Skeletal muscle satellite cell (primary cell): ENCODE measurements at regions not wholly inside any gene's neighbourhood (a gene's known extent, or its start where the extent isn't known, plus 50 kb on each side); places are given as distances from the start of the nearest gene placed in this dataset.
"Not testable (repeated sequence)": the region's sequence is repeated elsewhere in the genome, so short reads cannot be mapped to it uniquely, and the experiment has no call there.

ENCODE experiments used
- H3K27me3 ChIP-seq: 2 replicates; pipeline ENCODE4 v1.7.0; 2013; ENCODE audit warnings: low read length; ENCODE audit not compliant: control insufficient read depth, insufficient read depth
- H3K36me3 ChIP-seq: 2 replicates; pipeline ENCODE4 v1.7.0; 2013; ENCODE audit warnings: mild to moderate bottlenecking, control low read depth, low read length; ENCODE audit not compliant: insufficient read depth
- H3K4me1 ChIP-seq: 2 replicates; pipeline ENCODE4 v1.7.0; 2013; ENCODE audit warnings: low read length; ENCODE audit not compliant: control insufficient read depth, insufficient read depth
- H3K4me2 ChIP-seq: 2 replicates; pipeline ENCODE4 v1.7.0; 2013; ENCODE audit warnings: mild to moderate bottlenecking, low read length
- H3K4me3 ChIP-seq: 2 replicates; pipeline ENCODE4 v1.7.0; 2013; ENCODE audit warnings: low read length
- H3K9ac ChIP-seq: 2 replicates; pipeline ENCODE4 v1.7.0; 2013; ENCODE audit warnings: mild to moderate bottlenecking, low read depth, low read length, moderate library complexity
- H3K9me3 ChIP-seq: replicated peaks from 2 replicates; pipeline ENCODE4 v1.7.0; 2013; ENCODE audit warnings: mild to moderate bottlenecking, control low read depth, low read length

GRCh38 chr2:183811281-183811680 is 687.0 kb downstream of the NUP35 start:
- Histone ChIP-seq H3K9me3 (no peaks in the 10 kb centered on the region), H3K36me3 (no peaks in the 10 kb centered on the region), H3K4me3 (no peak overlapping the region), H3K27me3 (no peaks in the 10 kb centered on the region), H3K4me2 (no peak overlapping the region), H3K4me1 (peaks cover 3% of the 10 kb centered on the region), H3K9ac (no peak overlapping the region)

- Histone ChIP-seq H3K9me3 (no peaks in the 10 kb centered on the region), H3K4me2 (no peak overlapping the region), H3K27me3 (no peaks in the 10 kb centered on the region), H3K9ac (no peak overlapping the region), H3K4me1 (peaks cover 3% of the 10 kb centered on the region), H3K36me3 (no peaks in the 10 kb centered on the region), H3K4me3 (no peak overlapping the region)
Observed at GRCh38 chr2:183812091-183812490, 687.8 kb downstream of the NUP35 start.

GRCh38 chr2:183825710-183826109 is 701.5 kb downstream of the NUP35 start:
- Histone ChIP-seq H3K4me2 (no peak overlapping the region), H3K9me3 (no peaks in the 10 kb centered on the region), H3K36me3 (no peaks in the 10 kb centered on the region), H3K27me3 (no peaks in the 10 kb centered on the region), H3K9ac (no peak overlapping the region), H3K4me1 (no peaks in the 10 kb centered on the region), H3K4me3 (no peak overlapping the region)

- Histone ChIP-seq H3K4me1 (no peaks in the 10 kb centered on the region), H3K4me3 (no peak overlapping the region), H3K9ac (no peak overlapping the region), H3K4me2 (no peak overlapping the region), H3K27me3 (no peaks in the 10 kb centered on the region), H3K36me3 (no peaks in the 10 kb centered on the region), H3K9me3 (no peaks in the 10 kb centered on the region)
Observed at GRCh38 chr2:183829931-183830330, 705.7 kb downstream of the NUP35 start.

GRCh38 chr2:183837157-183837556 is 712.9 kb downstream of the NUP35 start:
- no peaks in the 10 kb centered on the region for H3K36me3 ChIP-seq
- no peak overlapping the region for H3K4me3 ChIP-seq
- H3K4me2 ChIP-seq: no peak overlapping the region
- no peaks in the 10 kb centered on the region for H3K9me3 ChIP-seq
- no peak overlapping the region for H3K9ac ChIP-seq
- H3K4me1 ChIP-seq: no peaks in the 10 kb centered on the region
- no peaks in the 10 kb centered on the region for H3K27me3 ChIP-seq

GRCh38 chr2:183838295-183838694 is 714.1 kb downstream of the NUP35 start:
- Histone ChIP-seq H3K4me1 (no peaks in the 10 kb centered on the region), H3K9me3 (no peaks in the 10 kb centered on the region), H3K36me3 (no peaks in the 10 kb centered on the region), H3K4me3 (no peak overlapping the region), H3K4me2 (no peak overlapping the region), H3K9ac (no peak overlapping the region), H3K27me3 (no peaks in the 10 kb centered on the region)

GRCh38 chr2:183840061-183840584 is 715.9 kb downstream of the NUP35 start:
- H3K36me3 ChIP-seq: no peaks in the 10 kb centered on the region
- no peak overlapping the region for H3K4me3 ChIP-seq

GRCh38 chr2:183849826-183850225 is 725.6 kb downstream of the NUP35 start:
- not testable (repeated sequence) for H3K4me3 ChIP-seq, H3K4me1 ChIP-seq, H3K27me3 ChIP-seq, H3K4me2 ChIP-seq, H3K36me3 ChIP-seq, H3K9ac ChIP-seq, H3K9me3 ChIP-seq

More at GRCh38 chr2:183840061-183840584, 715.9 kb downstream of the NUP35 start:
- Histone ChIP-seq H3K9ac (no peak overlapping the region), H3K27me3 (no peaks in the 10 kb centered on the region), H3K9me3 (no peaks in the 10 kb centered on the region), H3K4me2 (no peak overlapping the region), H3K4me1 (no peaks in the 10 kb centered on the region)

- Histone ChIP-seq H3K4me2 (no peak overlapping the region), H3K36me3 (no peaks in the 10 kb centered on the region), H3K4me3 (no peak overlapping the region), H3K27me3 (no peaks in the 10 kb centered on the region), H3K9ac (no peak overlapping the region), H3K4me1 (no peaks in the 10 kb centered on the region), H3K9me3 (no peaks in the 10 kb centered on the region)
Observed at GRCh38 chr2:183859129-183859528, 734.9 kb downstream of the NUP35 start.

- Histone ChIP-seq H3K27me3 (no peaks in the 10 kb centered on the region), H3K36me3 (no peaks in the 10 kb centered on the region)
Observed at GRCh38 chr2:183866666-183867065, 731.7 kb upstream of the ZNF804A start.

GRCh38 chr2:183867206-183867605 is 731.1 kb upstream of the ZNF804A start:
- H3K4me1 ChIP-seq: peaks cover 15% of the 10 kb centered on the region
- H3K36me3 ChIP-seq: no peaks in the 10 kb centered on the region
- H3K4me3 ChIP-seq: no peak overlapping the region
- no peak overlapping the region for H3K9ac ChIP-seq
- H3K27me3 ChIP-seq: no peaks in the 10 kb centered on the region
- H3K4me2 ChIP-seq: no peak overlapping the region
- H3K9me3 ChIP-seq: no peaks in the 10 kb centered on the region

More at GRCh38 chr2:183866666-183867065, 731.7 kb upstream of the ZNF804A start:
- H3K4me3 ChIP-seq: no peak overlapping the region
- H3K4me1 ChIP-seq: peaks cover 15% of the 10 kb centered on the region
- H3K9ac ChIP-seq: no peak overlapping the region
- H3K4me2 ChIP-seq: no peak overlapping the region
- no peaks in the 10 kb centered on the region for H3K9me3 ChIP-seq

GRCh38 chr2:183868153-183868552 is 730.2 kb upstream of the ZNF804A start:
- Histone ChIP-seq H3K36me3 (no peaks in the 10 kb centered on the region), H3K27me3 (no peaks in the 10 kb centered on the region), H3K4me3 (no peak overlapping the region), H3K9me3 (no peaks in the 10 kb centered on the region), H3K4me2 (peak overlapping the region; percentile 53), H3K4me1 (peaks cover 15% of the 10 kb centered on the region), H3K9ac (no peak overlapping the region)
